Esophagus muscularis mucosa (tissue), 4 donors: ENCODE measurements at regions not wholly inside any gene's neighbourhood (a gene's known extent, or its start where the extent isn't known, plus 50 kb on each side); places are given as distances from the start of the nearest gene placed in this dataset.
A peak's percentile ranks its signal among the peaks of the same experiment; 100 is the strongest.
"Not testable (repeated sequence)": the region's sequence is repeated elsewhere in the genome, so short reads cannot be mapped to it uniquely, and the experiment has no call there.

Experiments used
- DNase-seq: peaks from one replicate; pipeline ENCODE4 v3.0.0-alpha.2; 2017; ENCODE audit errors: extremely low spot score
- H3K27ac ChIP-seq, 4 donors: fragments of 200-600 bp; sonication (generic); replicated peaks in 1 of 4; 1 replicate in 3 of 4; 2 replicates in 1 of 4; pipeline ENCODE4 v1.5.1; 2016 to 2019; ENCODE audit warnings: mild to moderate bottlenecking in 1 of 4
- H3K27me3 ChIP-seq, 4 donors: fragments of 200-600 bp; sonication (generic); one replicate each; pipeline versions ENCODE4 v1.5.1 to v1.6.0; 2016 to 2019
- H3K36me3 ChIP-seq, 4 donors: fragments of 200-600 bp; sonication (generic); one replicate each; pipeline ENCODE4 v1.5.1; 2016 to 2019
- H3K4me1 ChIP-seq, 4 donors: fragments of 200-600 bp; sonication (generic); one replicate each; pipeline ENCODE4 v1.5.1; 2016 to 2019
- H3K4me3 ChIP-seq, 4 donors: fragments of 200-600 bp; sonication (generic); 1 replicate in 2 of 4; 2 replicates in 2 of 4; pipeline ENCODE4 v1.5.1; 2016 to 2019; ENCODE audit warnings: mild to moderate bottlenecking in 4 of 4, moderate library complexity in 1 of 4
- H3K9me3 ChIP-seq, 4 donors: fragments of 200-600 bp; sonication (generic); 1 replicate in 3 of 4; 2 replicates in 1 of 4; pipeline ENCODE4 v1.5.1; 2016 to 2019
- POLR2A ChIP-seq: fragments of 450-650 bp; IDR thresholded peaks from one replicate; pipeline ENCODE4 v1.6.1; 2017; ENCODE audit warnings: antibody characterized with exemption, moderate library complexity, mild to moderate bottlenecking, low read depth
- WGBS: methylation state at CpG from one replicate; pipeline ENCODE4 v1.1.5; 2018; 5-methylcytosine and 5-hydroxymethylcytosine counted together
- intact Hi-C: fragments of 100-400 bp; cut with DNase I; formaldehyde crosslinking; loops from one replicate; pipeline ENCODE4 v1.15.1; 2023

DNA sequence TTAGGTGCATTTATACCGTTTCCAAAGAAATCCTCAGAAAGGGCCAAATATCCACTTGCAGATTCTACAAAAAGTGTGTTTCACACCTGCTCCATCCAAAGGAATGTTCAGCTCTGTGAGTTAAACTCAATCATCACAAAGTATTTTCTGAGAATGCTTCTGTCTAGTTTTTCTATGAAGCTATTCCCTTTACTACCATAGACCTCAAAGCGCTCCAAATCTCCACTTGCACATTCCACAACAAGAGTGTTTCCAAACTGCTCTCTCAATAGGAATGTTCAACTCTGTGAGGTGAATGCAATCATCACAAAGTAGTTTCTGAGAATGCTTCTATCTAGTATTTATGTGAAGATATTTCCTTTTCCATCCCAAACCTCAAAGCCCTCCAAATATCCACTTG lies 412.7 kb upstream of the WSB1 start:
- H3K9me3 ChIP-seq = peaks cover 0 to 31% (median 17%) of the 10 kb centered on the region in 4 donors
- H3K4me3 ChIP-seq, DNase-seq, intact Hi-C loops, H3K4me1 ChIP-seq, H3K36me3 ChIP-seq, H3K27ac ChIP-seq, H3K27me3 ChIP-seq: not testable (repeated sequence)
- WGBS = 60% methylated on average over 1 of the region's 2 CpGs
- peak; percentile 54 for TF ChIP-seq POLR2A

DNA sequence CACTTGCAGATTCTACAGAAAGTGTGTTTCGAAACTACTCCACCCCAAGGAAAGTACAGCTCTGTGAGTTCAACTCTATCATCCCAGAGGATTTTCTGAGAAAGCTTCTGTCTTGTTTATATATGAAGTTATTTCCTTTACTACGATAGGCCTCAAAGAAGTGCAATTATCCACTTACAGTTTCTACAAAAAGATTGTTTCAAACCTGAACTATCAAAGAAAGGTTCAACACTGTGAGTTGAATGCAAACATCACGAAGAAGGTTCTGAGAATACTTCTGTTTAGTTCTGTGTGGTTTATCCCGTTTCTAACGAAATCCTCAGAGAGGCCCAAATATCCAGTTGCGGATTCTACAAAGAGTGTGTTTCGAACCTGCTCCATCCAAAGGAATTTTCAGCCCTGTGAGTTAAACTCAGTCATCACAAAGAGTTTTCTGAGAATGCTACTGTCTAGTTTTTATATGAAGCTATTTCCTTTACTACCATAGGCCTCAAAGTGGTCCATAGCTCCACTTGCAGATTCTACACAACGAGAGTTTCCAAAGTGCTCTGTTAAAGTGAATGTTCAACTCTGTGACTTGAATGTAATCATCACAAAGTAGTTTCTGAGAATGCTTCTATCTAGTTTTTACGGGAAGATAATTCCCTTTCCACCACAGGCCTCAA lies 411.7 kb upstream of the WSB1 start:
- DNase-seq, H3K4me3 ChIP-seq, H3K4me1 ChIP-seq, intact Hi-C loops, H3K36me3 ChIP-seq, H3K27ac ChIP-seq, H3K27me3 ChIP-seq: not testable (repeated sequence)
- peaks cover 0 to 26% (median 16%) of the 10 kb centered on the region in 4 donors for H3K9me3 ChIP-seq
- 65% methylated on average over 5 of the region's 9 CpGs for WGBS

DNA sequence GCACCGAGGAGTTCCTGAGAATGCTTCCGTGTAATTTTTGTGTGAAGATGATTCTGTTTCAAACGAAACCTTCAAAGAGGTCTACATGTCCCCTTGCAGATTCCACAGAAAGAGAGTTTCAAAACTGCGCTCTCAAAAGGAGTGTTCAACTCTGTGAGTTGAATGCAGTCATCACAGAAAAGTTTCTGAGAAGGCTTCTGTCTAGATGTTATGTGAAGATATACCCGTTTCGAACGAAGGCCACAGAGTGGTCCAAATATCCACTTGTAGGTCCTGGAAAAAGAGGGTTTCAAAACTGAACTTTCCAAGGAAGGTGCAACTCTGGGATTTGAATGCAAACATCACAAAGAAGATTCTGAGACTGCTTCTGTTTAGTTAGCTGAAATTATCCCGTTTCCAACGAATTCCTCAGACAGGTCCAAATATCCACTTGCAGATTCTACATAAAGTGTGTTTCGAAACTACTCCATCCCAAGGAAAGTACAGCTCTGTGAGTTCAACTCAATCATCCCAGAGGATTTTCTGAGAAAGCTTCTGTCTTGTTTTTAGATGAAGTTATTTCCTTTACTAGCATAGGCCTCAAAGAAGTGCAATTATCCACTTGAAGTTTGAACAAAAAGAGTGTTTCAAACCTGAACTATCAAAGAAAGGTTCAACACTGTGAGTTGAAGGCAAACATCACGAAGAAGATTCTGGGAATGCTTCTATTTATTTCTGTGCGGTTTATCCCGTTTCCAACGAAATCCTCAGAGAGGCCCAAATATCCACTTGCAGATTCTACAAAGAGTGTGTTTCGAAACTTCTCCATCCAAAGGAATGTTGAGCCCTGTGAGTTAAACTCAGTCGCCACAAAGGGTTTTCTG lies 409.8 kb upstream of the WSB1 start:
- DNase-seq, intact Hi-C loops, H3K9me3 ChIP-seq: not testable (repeated sequence)

DNA sequence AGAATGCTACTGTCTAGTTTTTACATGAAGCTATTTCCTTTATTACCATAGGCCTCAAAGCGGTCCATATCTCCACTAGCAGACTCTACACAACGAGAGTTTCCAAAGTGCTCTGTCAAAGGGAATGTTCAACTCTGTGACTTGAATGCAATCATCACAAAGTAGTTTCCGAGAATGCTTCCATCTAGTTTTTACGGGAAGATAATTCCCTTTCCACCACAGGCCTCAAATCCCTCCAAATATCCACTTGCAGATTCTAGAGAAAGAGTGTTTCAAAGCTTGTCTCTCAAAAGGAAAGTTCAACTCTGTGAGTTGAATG lies 409.2 kb upstream of the WSB1 start:
- H3K4me1 ChIP-seq, H3K4me3 ChIP-seq, intact Hi-C loops, DNase-seq, H3K27me3 ChIP-seq, H3K36me3 ChIP-seq, H3K27ac ChIP-seq, H3K9me3 ChIP-seq: not testable (repeated sequence)
- 65% methylated on average over 4 of the region's 4 CpGs for WGBS

More for the DNA sequence above, 409.8 kb upstream of the WSB1 start:
- 72% methylated on average over 12 of the region's 16 CpGs for WGBS
- H3K4me1 ChIP-seq, H3K4me3 ChIP-seq, H3K36me3 ChIP-seq, H3K27me3 ChIP-seq, H3K27ac ChIP-seq: not testable (repeated sequence)

DNA sequence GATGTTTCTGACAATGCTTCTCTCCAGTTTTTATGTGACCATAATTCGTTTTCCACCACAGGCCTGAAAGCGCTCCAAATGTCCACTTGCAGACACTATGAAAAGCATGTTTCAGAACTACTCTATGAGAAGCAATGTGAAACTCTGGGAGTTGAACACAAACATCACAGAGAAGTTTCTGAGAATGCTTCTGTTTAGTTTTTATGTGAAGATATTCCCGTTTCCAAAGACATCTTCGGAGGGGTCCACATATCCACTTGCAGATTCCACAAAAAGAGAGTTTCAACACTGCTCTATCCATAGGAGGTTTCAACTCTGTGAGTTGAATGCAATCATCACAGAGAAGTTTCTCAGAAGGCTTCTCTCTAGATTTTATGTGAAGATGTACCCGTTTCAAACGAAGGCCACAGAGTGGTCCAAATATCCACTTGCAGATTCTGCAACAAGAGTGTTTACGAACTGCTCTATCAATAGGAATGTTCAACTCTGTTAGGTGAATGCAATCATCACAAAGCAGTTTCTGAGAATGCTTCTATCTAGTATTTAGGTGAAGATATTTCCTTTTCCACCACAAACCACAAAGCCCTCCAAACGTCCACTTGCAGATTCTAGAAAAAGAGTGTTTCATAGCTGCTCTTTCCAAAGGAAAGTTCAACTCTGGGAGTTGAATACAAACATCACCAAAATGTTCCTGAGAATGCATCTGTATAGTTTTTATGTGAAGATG lies 408.5 kb upstream of the WSB1 start:
- H3K4me1 ChIP-seq, H3K4me3 ChIP-seq, H3K9me3 ChIP-seq, intact Hi-C loops, DNase-seq, H3K27ac ChIP-seq, H3K27me3 ChIP-seq, H3K36me3 ChIP-seq: not testable (repeated sequence)
- peak; percentile 27 for TF ChIP-seq POLR2A
- WGBS = 61% methylated on average over 8 of the region's 8 CpGs
